ENCODE measurements at regions not wholly inside any gene's neighbourhood (a gene's known extent, or its start where the extent isn't known, plus 50 kb on each side); places are given as distances from the start of the nearest gene placed in this dataset.
"Not testable (repeated sequence)": the region's sequence is repeated elsewhere in the genome, so short reads cannot be mapped to it uniquely, and the experiment has no call there.

DNA sequence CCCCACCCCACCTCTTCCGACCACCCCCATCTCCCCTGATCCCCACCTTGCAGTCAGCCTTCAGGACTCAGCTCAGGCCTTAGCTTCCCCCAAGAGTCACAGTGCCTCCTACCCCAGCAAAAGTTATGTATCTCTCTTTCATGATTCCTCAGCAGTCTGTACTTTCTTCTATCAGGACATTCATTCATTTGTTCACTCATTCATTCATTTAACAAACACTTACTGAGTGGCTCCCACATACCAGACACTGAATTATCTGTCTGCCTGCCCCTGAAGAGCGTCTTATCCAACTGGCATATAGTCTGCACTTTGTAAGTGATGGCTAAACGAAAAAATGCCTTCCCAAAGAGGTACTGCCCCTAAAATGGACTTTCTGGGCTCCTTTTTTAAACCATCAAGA is 114.4 kb upstream of the SLC35F3 start:
- DNase-seq (ENCODE audit: low read depth in 2 of 2), result no peak

DNA sequence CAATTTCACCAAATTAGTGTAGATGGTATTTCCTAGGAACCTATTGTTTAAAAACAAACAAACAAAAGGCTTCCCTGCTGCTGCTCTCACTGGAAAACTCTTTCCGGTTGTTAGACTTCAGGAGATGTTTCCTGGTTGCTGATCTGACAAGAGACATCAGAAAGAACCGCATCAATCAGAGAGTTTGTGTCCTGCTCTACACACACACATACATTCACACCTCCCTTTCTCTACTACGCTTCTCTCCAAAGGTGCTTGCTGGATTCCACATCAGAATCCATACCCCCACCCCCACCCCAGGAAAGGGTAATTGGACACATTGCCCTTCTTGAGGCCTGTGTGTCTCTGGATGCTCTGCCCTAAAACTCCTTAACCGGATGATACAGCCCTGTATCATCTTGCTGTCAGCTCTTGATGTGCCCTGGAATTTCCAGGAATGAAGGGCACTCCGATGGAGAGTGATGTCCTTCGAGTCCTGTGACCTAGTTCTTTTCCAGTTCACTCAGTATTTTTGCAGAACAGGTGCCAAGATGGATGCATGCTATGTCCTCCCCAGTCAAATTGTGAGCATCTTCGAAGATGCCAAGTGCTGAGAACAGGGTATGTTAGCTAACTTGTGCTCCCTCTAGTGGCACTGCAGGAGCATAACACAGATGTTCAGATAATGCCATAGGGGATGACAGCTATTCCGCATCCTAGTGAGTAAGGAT is 113.7 kb upstream of the SLC35F3 start:
- peak in 1 of 2 donors; percentile 1 for DNase-seq (ENCODE audit: low read depth in 2 of 2)

DNA sequence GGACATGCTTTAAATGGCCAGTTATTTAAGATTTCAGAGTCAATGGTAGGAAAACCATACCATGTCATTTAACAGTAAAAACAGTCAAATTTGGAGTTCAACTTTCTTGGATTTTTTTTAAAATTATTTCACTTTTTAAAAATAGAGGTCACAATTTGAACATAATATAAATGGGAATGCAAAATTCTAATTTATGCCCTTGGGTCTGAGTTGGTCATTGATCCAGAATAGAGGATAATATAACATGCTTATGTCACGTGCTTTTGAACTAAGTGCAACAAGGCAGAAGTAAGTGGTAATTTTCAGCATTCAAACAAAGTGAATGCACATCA is 113.1 kb upstream of the SLC35F3 start:
- DNase-seq (ENCODE audit: low read depth in 2 of 2), result no peak

DNA sequence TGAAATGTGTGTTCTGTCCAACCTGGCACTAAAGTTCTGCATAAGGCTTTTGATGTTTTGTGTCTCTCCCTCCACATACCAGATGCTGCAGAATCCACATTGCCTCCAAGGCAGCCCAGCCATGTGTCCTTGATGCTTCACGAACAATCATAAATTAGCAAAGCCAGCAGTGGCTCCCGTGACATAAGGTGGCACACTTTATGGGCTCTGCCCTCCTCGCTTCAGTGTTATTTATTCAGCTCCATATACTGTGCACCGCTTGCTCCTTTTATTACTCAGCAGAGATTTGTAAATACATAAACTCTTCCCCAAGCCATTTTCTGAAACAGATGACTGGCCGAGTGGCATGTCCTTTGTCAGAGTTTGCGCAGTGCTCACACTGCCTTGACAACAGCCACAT is 112.8 kb upstream of the SLC35F3 start:
- no peak for DNase-seq (ENCODE audit: low read depth in 2 of 2)

DNA sequence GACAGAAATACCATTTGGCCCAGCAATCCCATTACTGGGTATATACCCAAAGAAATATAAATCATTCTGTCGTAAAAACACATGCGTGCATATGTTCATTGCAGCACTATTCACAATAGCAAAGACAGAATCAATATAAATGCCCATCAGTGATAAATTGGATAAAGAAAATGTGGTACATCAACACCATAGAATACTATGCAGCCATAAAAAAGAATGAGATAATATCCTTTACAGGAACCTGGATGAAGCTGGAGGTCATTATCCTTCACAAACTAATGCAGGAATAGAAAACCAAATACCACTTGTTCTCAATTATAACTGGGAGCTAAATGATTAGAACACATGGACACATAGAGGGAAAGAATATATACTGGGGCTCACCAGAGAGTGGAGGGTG is 109.6 kb upstream of the SLC35F3 start:
- DNase-seq (ENCODE audit: low read depth in 2 of 2), result no peak

DNA sequence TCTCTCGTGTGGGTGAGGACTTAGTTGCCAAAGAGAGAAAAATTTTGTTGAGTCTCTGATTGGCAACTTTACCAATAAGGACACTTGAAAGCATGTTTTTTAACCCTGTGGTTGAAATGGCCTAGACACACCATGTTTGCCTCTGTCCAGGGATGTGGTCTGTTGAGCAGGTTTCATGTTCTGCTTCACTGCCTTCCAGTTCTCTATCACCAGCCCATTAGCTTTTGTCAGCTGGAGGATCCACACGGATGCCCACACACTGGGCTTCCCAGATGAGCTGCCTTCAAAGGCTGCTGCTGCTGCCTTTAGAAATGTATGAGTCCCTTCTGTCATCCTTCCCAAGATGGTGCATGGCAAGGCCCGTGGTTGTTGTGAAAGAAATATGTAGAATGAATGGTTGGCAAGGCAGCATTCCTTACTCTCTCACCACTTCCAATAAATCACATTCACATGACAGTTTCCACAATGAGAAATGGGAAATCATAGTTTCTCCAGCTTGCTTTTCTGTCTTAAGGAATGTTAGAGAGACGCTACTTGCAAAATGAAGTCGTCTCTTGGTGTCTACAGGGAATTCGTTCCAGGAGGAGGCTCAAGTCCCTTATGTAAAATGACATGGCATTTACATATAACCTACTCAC is 108.2 kb upstream of the SLC35F3 start:
- no peak for DNase-seq (ENCODE audit: low read depth in 2 of 2)

DNA sequence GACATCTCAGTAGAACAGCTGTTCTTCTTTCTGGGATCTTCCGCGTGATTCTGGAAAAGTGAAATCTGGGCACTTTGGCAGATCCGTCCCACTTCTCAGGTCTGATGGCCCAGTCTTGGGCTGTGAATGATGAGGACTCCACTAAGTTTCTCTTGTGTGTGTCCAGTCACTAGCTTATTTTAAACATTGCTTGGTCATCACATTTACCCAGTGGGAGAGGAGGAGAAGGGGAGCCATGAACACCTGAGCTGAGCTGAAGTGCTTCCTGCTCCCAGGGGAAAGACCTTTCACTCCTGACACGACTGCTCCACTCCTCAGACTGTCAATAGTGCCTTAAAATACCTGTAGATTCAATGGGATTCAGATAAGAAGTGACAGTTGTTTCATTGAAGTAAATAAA is 101.9 kb upstream of the SLC35F3 start:
- DNase-seq (ENCODE audit: low read depth in 2 of 2), result no peak

DNA sequence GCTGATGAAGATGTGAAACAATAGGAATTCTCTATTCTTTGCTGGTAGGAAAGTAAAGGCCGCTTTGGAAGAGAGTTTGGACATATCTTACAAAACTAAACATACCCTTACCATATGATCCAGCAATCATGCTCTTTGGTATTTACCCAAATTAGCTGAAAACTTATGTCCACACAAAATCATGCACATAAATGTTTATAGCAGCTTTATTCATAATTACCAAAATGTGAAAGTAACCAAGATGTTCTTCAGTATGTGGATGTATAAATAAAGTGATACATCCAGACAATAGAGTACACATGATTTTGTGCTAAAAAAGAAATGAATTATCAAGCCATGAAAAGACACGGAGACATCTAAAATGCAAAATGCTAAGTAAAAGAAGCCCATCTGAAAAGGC is 98.7 kb upstream of the SLC35F3 start:
- DNase-seq (ENCODE audit: low read depth in 2 of 2), result no peak

GRCh38 chr1:233815357-233815756 is 89.1 kb upstream of the SLC35F3 start:
- DNase-seq (ENCODE audit: low read depth in 2 of 2), result no peak

DNA sequence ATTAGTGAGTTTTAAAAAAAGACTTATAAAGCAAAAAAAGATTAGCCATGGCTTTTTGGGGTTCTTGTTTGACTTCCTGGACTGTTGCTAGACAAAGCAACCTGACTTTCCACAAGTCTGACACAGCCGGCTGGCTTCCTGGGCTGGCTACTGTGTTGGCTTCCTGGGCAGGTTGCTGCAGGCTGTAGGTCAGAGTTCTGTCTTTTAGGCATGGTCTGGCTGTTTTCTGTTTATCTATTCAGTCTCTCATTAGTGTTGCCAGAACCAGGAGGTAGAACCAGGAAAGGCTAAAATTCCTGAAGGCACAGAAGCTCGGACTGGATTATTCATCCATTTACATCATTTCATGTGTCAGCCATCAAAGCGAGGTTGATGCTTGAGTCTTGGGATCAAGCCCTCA is 88.6 kb upstream of the SLC35F3 start:
- DNase-seq (ENCODE audit: low read depth in 2 of 2), result no peak

GRCh38 chr1:233816348-233816747 is 88.1 kb upstream of the SLC35F3 start:
- no peak for DNase-seq (ENCODE audit: low read depth in 2 of 2)

DNA sequence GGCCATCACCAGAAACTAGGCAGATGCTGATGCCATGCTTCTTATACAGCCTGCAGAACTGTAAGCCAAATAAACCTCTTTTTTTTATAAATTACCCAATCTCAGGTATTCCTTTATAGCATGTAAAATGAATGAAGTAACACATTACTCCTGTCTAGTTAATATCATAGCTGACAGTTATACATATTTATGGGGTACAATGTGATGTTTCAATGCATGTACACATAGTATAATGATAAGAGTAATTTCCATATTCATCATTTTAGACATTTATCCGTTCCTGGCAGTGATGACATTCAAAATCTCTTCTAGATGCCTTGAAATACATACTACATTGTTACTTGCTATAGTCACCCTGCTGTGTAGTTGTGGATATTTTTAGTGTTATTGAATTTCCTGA is 85.4 kb upstream of the SLC35F3 start:
- no peak for DNase-seq (ENCODE audit: low read depth in 2 of 2)

DNA sequence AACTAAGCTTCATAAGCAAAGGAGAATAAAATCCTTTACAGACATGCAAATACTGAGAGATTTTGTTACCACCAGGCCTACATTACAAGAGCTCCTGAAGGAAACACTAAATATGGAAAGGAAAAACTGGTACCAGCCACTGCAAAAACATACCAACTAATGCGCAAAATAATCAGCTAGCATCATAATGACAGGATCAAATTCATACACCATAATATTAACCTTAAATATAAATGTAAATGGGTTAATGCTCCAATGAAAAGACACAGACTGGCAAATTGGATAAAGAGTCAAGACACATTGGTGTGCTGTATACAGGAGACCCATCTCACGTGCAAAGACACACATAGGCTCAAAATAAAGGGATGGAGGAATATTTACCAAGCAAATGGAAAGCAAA is 80.3 kb upstream of the SLC35F3 start:
- DNase-seq (ENCODE audit: low read depth in 2 of 2), result not testable (repeated sequence)

GRCh38 chr1:233827937-233828336 is 76.5 kb upstream of the SLC35F3 start:
- not testable (repeated sequence) for DNase-seq (ENCODE audit: low read depth in 2 of 2)

DNA sequence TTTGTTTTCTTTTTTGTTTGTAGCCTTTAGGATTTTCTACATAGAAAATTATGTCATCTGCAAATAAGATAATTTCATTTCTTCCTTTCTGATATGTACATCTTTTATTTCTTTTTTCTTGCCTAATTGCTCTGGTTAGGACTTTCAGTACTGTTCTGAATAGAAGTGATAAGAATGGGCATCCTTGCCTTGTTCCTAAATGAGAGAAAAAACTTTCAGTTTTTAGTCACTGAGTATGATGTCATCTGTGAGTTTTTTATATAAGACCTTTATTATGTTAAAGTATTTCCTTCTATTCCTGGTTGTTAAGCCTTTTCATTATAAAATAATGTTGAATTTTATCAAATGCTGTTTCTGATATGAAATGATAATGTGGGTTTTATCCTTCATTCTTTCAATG is 76.0 kb upstream of the SLC35F3 start:
- DNase-seq (ENCODE audit: low read depth in 2 of 2), result no peak

- no peak for DNase-seq (ENCODE audit: low read depth in 2 of 2)
These were observed 69.9 kb upstream of the SLC35F3 start for GRCh38 chr1:233834609-233835008.

DNA sequence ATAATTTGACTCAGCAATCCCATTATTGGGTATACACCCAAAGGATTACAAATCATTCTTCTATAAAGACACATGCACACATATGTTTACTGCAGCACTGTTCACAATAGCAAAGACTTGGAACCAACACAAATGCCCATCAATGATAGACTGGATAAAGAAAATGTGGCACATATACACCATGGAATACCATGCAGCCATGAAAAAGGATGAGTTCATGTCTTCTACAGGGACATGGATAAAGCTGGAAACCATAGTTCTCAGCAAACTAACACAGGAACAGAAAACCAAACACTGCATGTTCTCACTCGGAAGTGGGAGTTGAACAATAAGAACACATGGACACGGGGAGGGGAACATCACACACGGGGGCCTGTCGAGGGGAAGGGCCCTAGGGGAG is 66.3 kb upstream of the SLC35F3 start:
- not testable (repeated sequence) for DNase-seq (ENCODE audit: low read depth in 2 of 2)

- no peak for DNase-seq (ENCODE audit: low read depth in 2 of 2)
These were observed 60.8 kb upstream of the SLC35F3 start for GRCh38 chr1:233843525-233844204.

DNA sequence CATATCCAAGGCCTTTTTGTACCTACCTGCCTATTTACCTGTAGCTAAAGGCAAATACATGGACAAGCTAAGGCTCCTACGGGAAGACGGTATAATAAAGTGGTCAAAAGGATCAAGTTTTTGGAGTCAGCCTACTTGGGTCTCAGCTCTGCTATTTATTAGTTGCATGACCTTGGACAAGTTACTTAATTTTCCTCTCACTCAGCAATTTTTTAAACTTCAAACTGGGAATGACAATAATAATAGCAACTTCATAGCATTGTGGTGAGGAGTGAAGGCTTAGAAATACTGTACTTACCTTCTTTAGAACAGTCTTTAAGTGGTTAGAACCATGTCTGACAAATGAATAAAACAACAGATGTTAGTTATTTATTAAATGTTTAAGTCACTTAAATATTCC is 60.2 kb upstream of the SLC35F3 start:
- DNase-seq (ENCODE audit: low read depth in 2 of 2), result no peak

DNA sequence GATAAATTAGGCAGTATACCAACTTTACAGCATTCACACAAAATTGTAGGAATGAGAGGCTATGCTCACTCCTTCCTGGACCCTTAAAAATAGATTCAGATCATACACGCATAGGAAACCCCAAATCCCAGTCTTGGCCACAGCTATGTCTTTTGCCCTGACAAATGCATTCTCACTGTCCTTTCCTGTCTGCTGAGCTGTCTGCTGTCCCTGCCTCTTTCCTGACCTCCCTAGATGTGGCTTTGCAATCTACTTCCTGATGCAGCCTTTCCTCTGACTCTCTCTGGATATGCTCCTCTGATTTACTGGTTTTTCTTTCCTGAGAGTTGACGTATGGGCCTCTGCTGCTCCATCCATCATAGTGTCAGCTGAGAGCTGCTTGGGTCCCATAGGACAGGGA is 59.8 kb upstream of the SLC35F3 start:
- no peak for DNase-seq (ENCODE audit: low read depth in 2 of 2)
